Tibial artery (tissue), 4 donors: ENCODE measurements at regions not wholly inside any gene's neighbourhood (a gene's known extent, or its start where the extent isn't known, plus 50 kb on each side); places are given as distances from the start of the nearest gene placed in this dataset.

Source experiments
- DNase-seq, 2 donors: peaks; one replicate each; pipeline ENCODE4 v3.0.0-alpha.2; 2019
- H3K27ac ChIP-seq, 2 donors: fragments of 200-600 bp; sonication (generic) in 1 of 2; 1 replicate in 1 of 2; 2 replicates in 1 of 2; pipeline ENCODE4 v1.5.1; 2018 to 2019; ENCODE audit warnings: mild to moderate bottlenecking in 1 of 2
- H3K27me3 ChIP-seq, 2 donors: fragments of 200-600 bp; sonication (generic) in 1 of 2; one replicate each; pipeline versions ENCODE4 v1.5.1 to v1.6.0; 2016 to 2019
- H3K36me3 ChIP-seq, 3 donors: fragments of 200-600 bp; sonication (generic) in 2 of 3; one replicate each; pipeline ENCODE4 v1.5.1; 2016 to 2019; ENCODE audit warnings: mild to moderate bottlenecking in 2 of 3
- H3K4me1 ChIP-seq, 4 donors: fragments of 200-600 bp; sonication (generic) in 2 of 4; 1 replicate in 3 of 4; 2 replicates in 1 of 4; pipeline ENCODE4 v1.5.1; 2016 to 2019
- H3K4me3 ChIP-seq, 2 donors: fragments of 200-600 bp; sonication (generic) in 1 of 2; 1 replicate in 1 of 2; 2 replicates in 1 of 2; pipeline ENCODE4 v1.5.1; 2018 to 2019; ENCODE audit warnings: mild to moderate bottlenecking in 2 of 2
- H3K9me3 ChIP-seq, 3 donors: fragments of 200-600 bp; sonication (generic) in 1 of 3; one replicate each; pipeline ENCODE4 v1.5.1; 2016 to 2019
- CTCF ChIP-seq, 2 experiments: fragments of 200-600 bp in 1 of 2; fragments of 450-650 bp in 1 of 2; IDR thresholded peaks; one replicate each; pipeline ENCODE4 v1.5.1; 2017 to 2019; ENCODE audit warnings: antibody characterized with exemption in 2 of 2, mild to moderate bottlenecking in 1 of 2, moderate library complexity in 1 of 2
- intact Hi-C: fragments of 100-400 bp; cut with DNase I; formaldehyde crosslinking; loops from one replicate; pipeline ENCODE4 v1.15.0; 2023; ENCODE audit warnings: low total_unique reads

- no peak for TF ChIP-seq CTCF (IDR thresholded peaks at IDR 0.05)
- Histone ChIP-seq H3K36me3 (no peaks in the 10 kb centered on the region), H3K4me1 (peaks cover 0 to 4% (median 0%) of the 10 kb centered on the region in 4 donors), H3K27me3 (no peaks in the 10 kb centered on the region), H3K9me3 (no peaks in the 10 kb centered on the region), H3K4me3 (no peak overlapping the region), H3K27ac (no peak overlapping the region)
- no peak for DNase-seq
- intact Hi-C loops, result no loop called here
Observed at GRCh38 chr5:128777052-128777451, 188.2 kb upstream of the SLC27A6 start.

- Histone ChIP-seq H3K27ac (no peak overlapping the region), H3K9me3 (no peaks in the 10 kb centered on the region), H3K27me3 (no peaks in the 10 kb centered on the region), H3K4me3 (no peak overlapping the region), H3K4me1 (peaks cover 0 to 10% (median 0%) of the 10 kb centered on the region in 4 donors), H3K36me3 (no peaks in the 10 kb centered on the region)
- TF ChIP-seq CTCF (IDR thresholded peaks at IDR 0.05), result no peak
- intact Hi-C loops, result no loop called here
- DNase-seq, result no peak
Observed at GRCh38 chr5:128778474-128778873, 186.8 kb upstream of the SLC27A6 start.

GRCh38 chr5:128782446-128782845, 182.8 kb upstream of the SLC27A6 start:
- TF ChIP-seq CTCF (IDR thresholded peaks at IDR 0.05), result no peak
- DNase-seq, result peak; percentile 78 to 80
- no peaks in the 10 kb centered on the region for H3K36me3 ChIP-seq
- H3K27ac ChIP-seq, result no peak overlapping the region
- intact Hi-C loops, result no loop called here
- H3K4me1 ChIP-seq, result peaks cover 0 to 10% (median 0%) of the 10 kb centered on the region in 4 donors
- no peaks in the 10 kb centered on the region for H3K9me3 ChIP-seq
- no peak overlapping the region for H3K4me3 ChIP-seq
- no peaks in the 10 kb centered on the region for H3K27me3 ChIP-seq

GRCh38 chr5:128784726-128785125, 180.6 kb upstream of the SLC27A6 start:
- no peaks in the 10 kb centered on the region for H3K36me3 ChIP-seq
- no peaks in the 10 kb centered on the region for H3K9me3 ChIP-seq
- H3K27me3 ChIP-seq, result no peaks in the 10 kb centered on the region
- DNase-seq, result no peak
- intact Hi-C loops, result no loop called here
- no peak overlapping the region for H3K4me3 ChIP-seq
- no peak for TF ChIP-seq CTCF (IDR thresholded peaks at IDR 0.05)
- H3K27ac ChIP-seq, result no peak overlapping the region
- H3K4me1 ChIP-seq, result peaks cover 0 to 10% (median 0%) of the 10 kb centered on the region in 4 donors

GRCh38 chr5:128791312-128791711, 174.0 kb upstream of the SLC27A6 start:
- no peak for TF ChIP-seq CTCF (IDR thresholded peaks at IDR 0.05)
- Histone ChIP-seq H3K9me3 (no peaks in the 10 kb centered on the region), H3K36me3 (no peaks in the 10 kb centered on the region), H3K27me3 (no peaks in the 10 kb centered on the region), H3K4me1 (no peaks in the 10 kb centered on the region), H3K27ac (no peak overlapping the region), H3K4me3 (no peak overlapping the region)
- no peak for DNase-seq
- intact Hi-C loops, result no loop called here

GRCh38 chr5:128796506-128796905, 168.8 kb upstream of the SLC27A6 start:
- DNase-seq, result no peak
- Histone ChIP-seq H3K4me1 (no peaks in the 10 kb centered on the region), H3K27me3 (no peaks in the 10 kb centered on the region), H3K4me3 (no peak overlapping the region), H3K9me3 (no peaks in the 10 kb centered on the region), H3K36me3 (no peaks in the 10 kb centered on the region), H3K27ac (no peak overlapping the region)
- no peak for TF ChIP-seq CTCF (IDR thresholded peaks at IDR 0.05)
- intact Hi-C loops, result no loop called here
